ENCODE measurements at regions not wholly inside any gene's neighbourhood (a gene's known extent, or its start where the extent isn't known, plus 50 kb on each side); places are given as distances from the start of the nearest gene placed in this dataset.

GRCh38 chr4:130026185-130026584, 930.2 kb downstream of the C4orf33 start:
- no peak for TF ChIP-seq CTCF (IDR thresholded peaks at IDR 0.05)
- no peak for TF ChIP-seq POLR2A (IDR thresholded peaks at IDR 0.05)

All from gastroesophageal sphincter (tissue), 3 donors.